Activated T-cell treated with anti-CD3 and anti-CD28 coated beads, Interleukin-2, amount 50 U/mL, for 24 hours (primary cell): ENCODE measurements at regions not wholly inside any gene's neighbourhood (a gene's known extent, or its start where the extent isn't known, plus 50 kb on each side); places are given as distances from the start of the nearest gene placed in this dataset.

Source experiments
- DNase-seq: peaks from one replicate; pipeline ENCODE4 v3.0.0-alpha.2; 2020
- H3K27ac Mint-ChIP-seq: 2 replicates; pipeline ENCODE4 v1.8.0; 2020; ENCODE audit warnings: mild to moderate bottlenecking, mixed read lengths
- H3K27me3 Mint-ChIP-seq: 2 replicates; pipeline ENCODE4 v1.8.0; 2020; ENCODE audit warnings: mixed read lengths
- H3K36me3 Mint-ChIP-seq: 2 replicates; pipeline ENCODE4 v1.8.0; 2020; ENCODE audit warnings: low read depth, mixed read lengths
- H3K4me1 Mint-ChIP-seq: 2 replicates; pipeline ENCODE4 v1.8.0; 2020; ENCODE audit warnings: low read depth, mixed read lengths
- H3K4me3 Mint-ChIP-seq: 2 replicates; pipeline ENCODE4 v1.8.0; 2020; ENCODE audit warnings: mild to moderate bottlenecking, moderate library complexity, mixed read lengths
- H3K9me3 Mint-ChIP-seq: 2 replicates; pipeline ENCODE4 v1.8.0; 2020; ENCODE audit warnings: mixed read lengths

GRCh38 chr14:104359301-104359968 is 220.1 kb upstream of the C14orf180 start:
- H3K4me3 Mint-ChIP-seq, result no peak overlapping the region
- no peaks in the 10 kb centered on the region for H3K9me3 Mint-ChIP-seq
- no peaks in the 10 kb centered on the region for H3K36me3 Mint-ChIP-seq
- no peak for DNase-seq
- H3K4me1 Mint-ChIP-seq, result peaks cover under 1% of the 10 kb centered on the region
- no peak overlapping the region for H3K27ac Mint-ChIP-seq
- peaks cover under 1% of the 10 kb centered on the region for H3K27me3 Mint-ChIP-seq

GRCh38 chr14:104359969-104360442 is 219.6 kb upstream of the C14orf180 start:
- Mint-ChIP-seq H3K4me3 (no peak overlapping the region), H3K36me3 (no peaks in the 10 kb centered on the region), H3K27ac (no peak overlapping the region), H3K4me1 (no peaks in the 10 kb centered on the region), H3K9me3 (no peaks in the 10 kb centered on the region), H3K27me3 (no peaks in the 10 kb centered on the region)
- DNase-seq, result no peak

GRCh38 chr14:104360501-104360900 is 219.1 kb upstream of the C14orf180 start:
- no peaks in the 10 kb centered on the region for H3K4me1 Mint-ChIP-seq
- H3K36me3 Mint-ChIP-seq, result no peaks in the 10 kb centered on the region
- H3K4me3 Mint-ChIP-seq, result no peak overlapping the region
- H3K27ac Mint-ChIP-seq, result no peak overlapping the region
- H3K27me3 Mint-ChIP-seq, result no peaks in the 10 kb centered on the region
- H3K9me3 Mint-ChIP-seq, result no peaks in the 10 kb centered on the region
- no peak for DNase-seq

GRCh38 chr14:104361101-104361591 is 218.4 kb upstream of the C14orf180 start:
- DNase-seq, result no peak
- Mint-ChIP-seq H3K9me3 (no peaks in the 10 kb centered on the region), H3K4me1 (no peaks in the 10 kb centered on the region), H3K36me3 (no peaks in the 10 kb centered on the region), H3K4me3 (no peak overlapping the region), H3K27me3 (no peaks in the 10 kb centered on the region), H3K27ac (no peak overlapping the region)

GRCh38 chr14:104361921-104362681 is 217.5 kb upstream of the C14orf180 start:
- H3K4me1 Mint-ChIP-seq, result no peaks in the 10 kb centered on the region
- H3K9me3 Mint-ChIP-seq, result peaks cover 4% of the 10 kb centered on the region
- no peak overlapping the region for H3K4me3 Mint-ChIP-seq
- H3K27ac Mint-ChIP-seq, result no peak overlapping the region
- DNase-seq, result no peak
- H3K36me3 Mint-ChIP-seq, result no peaks in the 10 kb centered on the region
- no peaks in the 10 kb centered on the region for H3K27me3 Mint-ChIP-seq

GRCh38 chr14:104362761-104363605 is 216.6 kb upstream of the C14orf180 start:
- no peaks in the 10 kb centered on the region for H3K27me3 Mint-ChIP-seq
- no peaks in the 10 kb centered on the region for H3K4me1 Mint-ChIP-seq
- DNase-seq, result no peak
- no peak overlapping the region for H3K4me3 Mint-ChIP-seq
- H3K36me3 Mint-ChIP-seq, result no peaks in the 10 kb centered on the region
- H3K9me3 Mint-ChIP-seq, result peaks cover 4% of the 10 kb centered on the region
- no peak overlapping the region for H3K27ac Mint-ChIP-seq

GRCh38 chr14:104363891-104364760 is 215.4 kb upstream of the C14orf180 start:
- peaks cover 4% of the 10 kb centered on the region for H3K9me3 Mint-ChIP-seq
- no peaks in the 10 kb centered on the region for H3K4me1 Mint-ChIP-seq
- no peak for DNase-seq
- no peaks in the 10 kb centered on the region for H3K36me3 Mint-ChIP-seq
- no peak overlapping the region for H3K27ac Mint-ChIP-seq
- H3K27me3 Mint-ChIP-seq, result no peaks in the 10 kb centered on the region
- H3K4me3 Mint-ChIP-seq, result no peak overlapping the region

GRCh38 chr14:104364830-104365229 is 214.7 kb upstream of the C14orf180 start:
- Mint-ChIP-seq H3K27me3 (no peaks in the 10 kb centered on the region), H3K36me3 (no peaks in the 10 kb centered on the region), H3K4me3 (no peak overlapping the region), H3K27ac (no peak overlapping the region), H3K9me3 (peaks cover 4% of the 10 kb centered on the region), H3K4me1 (no peaks in the 10 kb centered on the region)
- DNase-seq, result no peak

GRCh38 chr14:104366931-104367865 is 212.4 kb upstream of the C14orf180 start:
- Mint-ChIP-seq H3K36me3 (no peaks in the 10 kb centered on the region), H3K27me3 (no peaks in the 10 kb centered on the region), H3K9me3 (peaks cover 4% of the 10 kb centered on the region), H3K4me1 (no peaks in the 10 kb centered on the region), H3K27ac (no peak overlapping the region), H3K4me3 (no peak overlapping the region)
- DNase-seq, result no peak

- H3K4me1 Mint-ChIP-seq, result peaks cover 7% of the 10 kb centered on the region
- no peak overlapping the region for H3K27ac Mint-ChIP-seq
- H3K4me3 Mint-ChIP-seq, result no peak overlapping the region
- no peaks in the 10 kb centered on the region for H3K36me3 Mint-ChIP-seq
- DNase-seq, result no peak
- H3K27me3 Mint-ChIP-seq, result no peaks in the 10 kb centered on the region
- H3K9me3 Mint-ChIP-seq, result peaks cover 4% of the 10 kb centered on the region
These were observed 211.5 kb upstream of the C14orf180 start for GRCh38 chr14:104367866-104368750.

GRCh38 chr14:104368751-104369100 is 210.8 kb upstream of the C14orf180 start:
- H3K27ac Mint-ChIP-seq, result no peak overlapping the region
- peaks cover 8% of the 10 kb centered on the region for H3K4me1 Mint-ChIP-seq
- no peaks in the 10 kb centered on the region for H3K27me3 Mint-ChIP-seq
- DNase-seq, result no peak
- H3K9me3 Mint-ChIP-seq, result peaks cover 4% of the 10 kb centered on the region
- H3K36me3 Mint-ChIP-seq, result no peaks in the 10 kb centered on the region
- no peak overlapping the region for H3K4me3 Mint-ChIP-seq

GRCh38 chr14:104369208-104369607 is 210.4 kb upstream of the C14orf180 start:
- no peak overlapping the region for H3K27ac Mint-ChIP-seq
- no peaks in the 10 kb centered on the region for H3K27me3 Mint-ChIP-seq
- no peak overlapping the region for H3K4me3 Mint-ChIP-seq
- peaks cover 4% of the 10 kb centered on the region for H3K9me3 Mint-ChIP-seq
- no peak for DNase-seq
- H3K4me1 Mint-ChIP-seq, result peaks cover 8% of the 10 kb centered on the region
- H3K36me3 Mint-ChIP-seq, result no peaks in the 10 kb centered on the region
